HCT116 (cell line): ENCODE measurements at regions not wholly inside any gene's neighbourhood (a gene's known extent, or its start where the extent isn't known, plus 50 kb on each side); places are given as distances from the start of the nearest gene placed in this dataset.

ENCODE experiments used
- ATAC-seq: fragments of 200-7000 bp; cut with Tn5 transposase; 2 replicates; pipeline ENCODE4 v1.9.1; 2020; ENCODE audit warnings: mild to moderate bottlenecking, moderate library complexity
- BruUV-seq: library from RNA; stranded (reverse); fragments of 400-500 nt; replicated peaks from 2 replicates; lab custom pipeline; 2021; lab: Mats Ljungman, UMichigan
- CTCF ChIA-PET: fragments of 300-600 bp; sonication (Branson Sonifier 250); formaldehyde crosslinking; loops from one replicate; lab custom pipeline; 2021; ENCODE audit warnings: antibody characterized with exemption; lab: Charles Lee
- POLR2A ChIA-PET: fragments of 300-600, 350-600 bp; sonication (Branson Sonifier 250); formaldehyde crosslinking; loops from one replicate; lab custom pipeline; 2021; ENCODE audit warnings: antibody characterized with exemption; lab: Charles Lee
- RAD21 ChIA-PET, 2 experiments: fragments of 300-600 bp; sonication (Branson Sonifier 250); formaldehyde crosslinking; loops; one replicate each; lab custom pipeline; 2023; ENCODE audit warnings: low total read pairs in 2 of 2; ENCODE audit not compliant: uncharacterized antibody in 2 of 2, unreplicated experiment in 2 of 2, low non-redundant PET in 1 of 2; lab: Charles Lee
- DNase-seq: peaks from one replicate; pipeline ENCODE4 v3.0.0-alpha.2; 2010; ENCODE audit warnings: low read depth, low spot score
- H2AFZ ChIP-seq: fragments of 200-600 bp; shearing (Covaris generic), sonication (generic); 2 replicates; pipeline ENCODE4 v1.6.1; 2017; ENCODE audit warnings: low read depth, mixed run types, mixed read lengths, antibody characterized with exemption, low read length; ENCODE audit not compliant: poor library complexity, severe bottlenecking
- H3K27ac ChIP-seq: 2 replicates; pipeline ENCODE4 v1.5.1; 2012; ENCODE audit warnings: low read depth, low read length
- H3K27me3 ChIP-seq: fragments of 200-600 bp; sonication (generic); 2 replicates; pipeline ENCODE4 v1.6.1; 2016; ENCODE audit warnings: mixed run types, low read length, mixed read lengths; ENCODE audit not compliant: insufficient read depth
- H3K36me3 ChIP-seq, 2 experiments: fragments of 200-500 bp in 1 of 2; fragments of 200-600 bp in 1 of 2; sonication (Bioruptor generic) in 1 of 2; sonication (generic) in 1 of 2; 2 replicates each; pipeline versions ENCODE4 v1.5.1 to v1.6.1; 2014 to 2016; ENCODE audit warnings: low read length in 2 of 2, inconsistent platforms in 1 of 2, mixed read lengths in 1 of 2, mixed run types in 1 of 2; ENCODE audit not compliant: insufficient read depth in 2 of 2, control insufficient read depth in 1 of 2
- H3K4me1 ChIP-seq, 2 experiments: fragments of 200-600 bp in 1 of 2; sonication (generic) in 1 of 2; 2 replicates each; pipeline versions ENCODE4 v1.5.1 to v1.6.1; 2012 to 2017; ENCODE audit warnings: low read length in 2 of 2, inconsistent platforms in 1 of 2, mild to moderate bottlenecking in 1 of 2, mixed read lengths in 1 of 2, mixed run types in 1 of 2, moderate library complexity in 1 of 2; ENCODE audit not compliant: insufficient read depth in 2 of 2, control insufficient read depth in 1 of 2
- H3K4me2 ChIP-seq: fragments of 200-600 bp; sonication (generic); 2 replicates; pipeline ENCODE4 v1.6.1; 2017; ENCODE audit warnings: mixed run types, low read length, mixed read lengths
- H3K4me3 ChIP-seq, 2 experiments: fragments of 200-600 bp in 1 of 2; sonication (generic) in 1 of 2; replicated peaks in 1 of 2; 2 replicates each; pipeline ENCODE4 v1.5.1; 2011 to 2016; ENCODE audit warnings: low read length in 2 of 2, control low read depth in 1 of 2, low read depth in 1 of 2, mild to moderate bottlenecking in 1 of 2, mixed read lengths in 1 of 2, mixed run types in 1 of 2
- H3K79me2 ChIP-seq: fragments of 200-600 bp; sonication (generic); 2 replicates; pipeline ENCODE4 v1.6.1; 2017; ENCODE audit warnings: mild to moderate bottlenecking, mixed run types, low read length, moderate library complexity, mixed read lengths; ENCODE audit not compliant: insufficient read depth
- H3K9ac ChIP-seq: fragments of 200-600 bp; sonication (generic); 2 replicates; pipeline ENCODE4 v1.6.1; 2016; ENCODE audit warnings: low read length, mixed read lengths
- H3K9me2 ChIP-seq: fragments of 200-600 bp; sonication (generic), shearing (Covaris generic); 2 replicates; pipeline ENCODE4 v1.6.1; 2017; ENCODE audit warnings: mixed run types, mild to moderate bottlenecking, moderate library complexity; ENCODE audit not compliant: insufficient read depth
- H3K9me3 ChIP-seq, 2 experiments: fragments of 200-500 bp in 1 of 2; fragments of 200-600 bp in 1 of 2; sonication (Bioruptor generic) in 1 of 2; sonication (generic) in 1 of 2; 2 replicates each; pipeline ENCODE4 v1.6.1; 2014 to 2017; ENCODE audit warnings: low read length in 2 of 2, mixed read lengths in 2 of 2, inconsistent platforms in 1 of 2, low read depth in 1 of 2, mild to moderate bottlenecking in 1 of 2, mixed run types in 1 of 2, moderate library complexity in 1 of 2; ENCODE audit not compliant: control insufficient read depth in 1 of 2, insufficient read depth in 1 of 2
- H4K20me1 ChIP-seq: fragments of 200-600 bp; sonication (generic), shearing (Covaris generic); 2 replicates; pipeline ENCODE4 v1.6.1; 2017; ENCODE audit warnings: mixed run types, mild to moderate bottlenecking, moderate library complexity; ENCODE audit not compliant: insufficient read depth
- CEBPB ChIP-seq: IDR thresholded peaks from 2 replicates; pipeline ENCODE4 v1.6.1; 2012; ENCODE audit warnings: low read depth
- MAX ChIP-seq: IDR thresholded peaks from 2 replicates; pipeline ENCODE4 v1.6.1; 2012
- POLR2AphosphoS5 ChIP-seq: IDR thresholded peaks from 2 replicates; pipeline ENCODE4 v1.6.1; 2011; ENCODE audit warnings: mild to moderate bottlenecking, low read depth, low read length, moderate library complexity
- TCF7L2 ChIP-seq: IDR thresholded peaks from 2 replicates; pipeline ENCODE4 v1.7.0; 2011; ENCODE audit warnings: borderline replicate concordance, inconsistent platforms; ENCODE audit not compliant: insufficient read depth, insufficient read length; ENCODE audit errors: extremely low read depth
- YY1 ChIP-seq: IDR thresholded peaks from 2 replicates; pipeline ENCODE4 v1.6.1; 2011; ENCODE audit warnings: low read length, low read depth, moderate library complexity, mild to moderate bottlenecking; ENCODE audit not compliant: insufficient replicate concordance; ENCODE audit errors: extremely low read depth
- ZFX ChIP-seq: fragments of 450-650 bp; IDR thresholded peaks from 2 replicates; pipeline ENCODE4 v1.6.1; 2017
- intact Hi-C: fragments of 100-400 bp; cut with micrococcal nuclease; formaldehyde crosslinking; loops from 2 replicates; pipeline ENCODE4 v1.10.0; 2022
- TF ChIP-seq, protein P1 (sequence below): IDR thresholded peaks from 2 replicates; pipeline ENCODE4 v1.6.1; 2012; ENCODE audit warnings: low read depth

DNA sequence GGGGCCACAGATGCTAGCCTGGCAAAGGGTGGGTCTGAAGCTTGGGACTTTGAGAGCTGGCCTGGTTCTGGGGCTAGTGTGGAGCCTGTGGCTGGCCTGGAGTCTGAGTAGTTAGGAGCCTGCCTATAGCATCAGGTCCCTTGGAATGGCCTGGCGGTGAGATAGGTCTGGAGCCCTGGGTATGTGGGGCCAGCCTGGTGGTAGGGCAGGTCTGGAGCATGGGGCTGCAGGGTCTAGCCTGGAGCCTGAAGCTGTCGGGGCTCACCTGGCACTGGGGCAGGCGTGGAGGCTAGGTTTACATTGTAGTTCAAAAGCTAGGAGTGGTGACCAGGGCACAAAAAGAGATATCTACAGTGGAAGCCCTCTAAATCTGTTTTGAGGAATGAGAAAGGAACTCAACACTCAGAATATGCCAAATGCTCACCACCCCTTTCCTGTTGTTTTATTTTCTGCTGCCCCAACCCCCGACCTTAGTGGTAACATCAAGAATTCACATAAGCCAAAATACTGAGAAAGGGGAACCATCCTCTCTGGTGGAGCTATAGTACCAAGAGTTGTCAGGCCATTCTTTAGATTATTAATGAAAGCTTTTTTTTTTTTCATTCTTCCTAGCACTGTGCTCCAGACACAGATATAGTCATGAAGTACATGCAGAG is 100.3 kb downstream of the TANC2 start:
- no peak overlapping the region for H2AFZ ChIP-seq
- CTCF ChIA-PET = interaction anchor here (1.3 kb wide), 1 partner anchor 16 kb away, joined by 4 read pairs; no protein-coding TSS in a partner anchor
- H3K4me2 ChIP-seq = no peak overlapping the region
- H3K4me3 ChIP-seq = no peak overlapping the region
- no peak for DNase-seq
- no peak for ATAC-seq
- no peaks in the 10 kb centered on the region for H4K20me1 ChIP-seq
- no peaks in the 10 kb centered on the region for H3K9me2 ChIP-seq
- no peak overlapping the region for H3K27ac ChIP-seq
- RAD21 ChIA-PET = no interaction called here
- no peak overlapping the region for H3K9ac ChIP-seq
- POLR2A ChIA-PET = no interaction called here
- H3K79me2 ChIP-seq = no peaks in the 10 kb centered on the region
- no peaks in the 10 kb centered on the region for H3K9me3 ChIP-seq
- intact Hi-C loops = no loop called here
- no peak for TF ChIP-seq YY1
- TF ChIP-seq, protein P1, sequence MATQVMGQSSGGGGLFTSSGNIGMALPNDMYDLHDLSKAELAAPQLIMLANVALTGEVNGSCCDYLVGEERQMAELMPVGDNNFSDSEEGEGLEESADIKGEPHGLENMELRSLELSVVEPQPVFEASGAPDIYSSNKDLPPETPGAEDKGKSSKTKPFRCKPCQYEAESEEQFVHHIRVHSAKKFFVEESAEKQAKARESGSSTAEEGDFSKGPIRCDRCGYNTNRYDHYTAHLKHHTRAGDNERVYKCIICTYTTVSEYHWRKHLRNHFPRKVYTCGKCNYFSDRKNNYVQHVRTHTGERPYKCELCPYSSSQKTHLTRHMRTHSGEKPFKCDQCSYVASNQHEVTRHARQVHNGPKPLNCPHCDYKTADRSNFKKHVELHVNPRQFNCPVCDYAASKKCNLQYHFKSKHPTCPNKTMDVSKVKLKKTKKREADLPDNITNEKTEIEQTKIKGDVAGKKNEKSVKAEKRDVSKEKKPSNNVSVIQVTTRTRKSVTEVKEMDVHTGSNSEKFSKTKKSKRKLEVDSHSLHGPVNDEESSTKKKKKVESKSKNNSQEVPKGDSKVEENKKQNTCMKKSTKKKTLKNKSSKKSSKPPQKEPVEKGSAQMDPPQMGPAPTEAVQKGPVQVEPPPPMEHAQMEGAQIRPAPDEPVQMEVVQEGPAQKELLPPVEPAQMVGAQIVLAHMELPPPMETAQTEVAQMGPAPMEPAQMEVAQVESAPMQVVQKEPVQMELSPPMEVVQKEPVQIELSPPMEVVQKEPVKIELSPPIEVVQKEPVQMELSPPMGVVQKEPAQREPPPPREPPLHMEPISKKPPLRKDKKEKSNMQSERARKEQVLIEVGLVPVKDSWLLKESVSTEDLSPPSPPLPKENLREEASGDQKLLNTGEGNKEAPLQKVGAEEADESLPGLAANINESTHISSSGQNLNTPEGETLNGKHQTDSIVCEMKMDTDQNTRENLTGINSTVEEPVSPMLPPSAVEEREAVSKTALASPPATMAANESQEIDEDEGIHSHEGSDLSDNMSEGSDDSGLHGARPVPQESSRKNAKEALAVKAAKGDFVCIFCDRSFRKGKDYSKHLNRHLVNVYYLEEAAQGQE = no peak
- TF ChIP-seq MAX = no peak
- TF ChIP-seq CEBPB = no peak
- no peaks in the 10 kb centered on the region for H3K36me3 ChIP-seq
- no peaks in the 10 kb centered on the region for H3K4me1 ChIP-seq
- no peaks in the 10 kb centered on the region for H3K27me3 ChIP-seq
- no TSS peak for BruUV-seq

GRCh38 chr17:63069245-63069644 is 103.2 kb downstream of the TANC2 start:
- Histone ChIP-seq H3K27ac (no peak overlapping the region), H2AFZ (no peak overlapping the region), H3K27me3 (no peaks in the 10 kb centered on the region), H3K9ac (no peak overlapping the region), H3K9me3 (no peaks in the 10 kb centered on the region), H3K36me3 (no peaks in the 10 kb centered on the region), H3K4me3 (no peak overlapping the region), H3K9me2 (no peaks in the 10 kb centered on the region), H3K4me2 (no peak overlapping the region), H3K4me1 (no peaks in the 10 kb centered on the region), H4K20me1 (no peaks in the 10 kb centered on the region), H3K79me2 (no peaks in the 10 kb centered on the region)
- intact Hi-C loops = no loop called here
- BruUV-seq = no TSS peak
- no peak for DNase-seq
- ChIA-PET POLR2A (no interaction called here), CTCF (interaction anchor here (0.8 kb wide), 1 partner anchor 74 kb away, joined by 3 read pairs; no protein-coding TSS in a partner anchor), RAD21 (no interaction called here)
- ATAC-seq = no peak
- TF ChIP-seq, protein P1 = no peak
- TF ChIP-seq YY1 (no peak), ZFX (no peak), TCF7L2 (no peak), POLR2AphosphoS5 (no peak)
